Breast epithelium (tissue), 3 donors: ENCODE measurements at regions not wholly inside any gene's neighbourhood (a gene's known extent, or its start where the extent isn't known, plus 50 kb on each side); places are given as distances from the start of the nearest gene placed in this dataset.

Source experiments
- POLR2A ChIP-seq: fragments of 450-650 bp; IDR thresholded peaks from one replicate; pipeline ENCODE4 v1.6.1; 2016; ENCODE audit warnings: antibody characterized with exemption, mild to moderate bottlenecking, moderate library complexity
- POLR2AphosphoS5 ChIP-seq, 3 donors: sonication (generic); formaldehyde crosslinking; IDR thresholded peaks; one replicate each; pipeline ENCODE4 v1.6.1; 2017; ENCODE audit warnings: antibody characterized with exemption in 3 of 3
- TF ChIP-seq, protein P1 (sequence below), 3 donors: fragments of 450-650 bp; IDR thresholded peaks; one replicate each; pipeline ENCODE4 v1.5.1; 2016 to 2017; ENCODE audit warnings: antibody characterized with exemption in 3 of 3, mild to moderate bottlenecking in 3 of 3, moderate library complexity in 3 of 3

GRCh38 chr5:56340196-56340980 lies 107.3 kb upstream of the ANKRD55 start:
- no peak for TF ChIP-seq POLR2AphosphoS5 (IDR thresholded peaks at IDR 0.05)
- TF ChIP-seq, protein P1, sequence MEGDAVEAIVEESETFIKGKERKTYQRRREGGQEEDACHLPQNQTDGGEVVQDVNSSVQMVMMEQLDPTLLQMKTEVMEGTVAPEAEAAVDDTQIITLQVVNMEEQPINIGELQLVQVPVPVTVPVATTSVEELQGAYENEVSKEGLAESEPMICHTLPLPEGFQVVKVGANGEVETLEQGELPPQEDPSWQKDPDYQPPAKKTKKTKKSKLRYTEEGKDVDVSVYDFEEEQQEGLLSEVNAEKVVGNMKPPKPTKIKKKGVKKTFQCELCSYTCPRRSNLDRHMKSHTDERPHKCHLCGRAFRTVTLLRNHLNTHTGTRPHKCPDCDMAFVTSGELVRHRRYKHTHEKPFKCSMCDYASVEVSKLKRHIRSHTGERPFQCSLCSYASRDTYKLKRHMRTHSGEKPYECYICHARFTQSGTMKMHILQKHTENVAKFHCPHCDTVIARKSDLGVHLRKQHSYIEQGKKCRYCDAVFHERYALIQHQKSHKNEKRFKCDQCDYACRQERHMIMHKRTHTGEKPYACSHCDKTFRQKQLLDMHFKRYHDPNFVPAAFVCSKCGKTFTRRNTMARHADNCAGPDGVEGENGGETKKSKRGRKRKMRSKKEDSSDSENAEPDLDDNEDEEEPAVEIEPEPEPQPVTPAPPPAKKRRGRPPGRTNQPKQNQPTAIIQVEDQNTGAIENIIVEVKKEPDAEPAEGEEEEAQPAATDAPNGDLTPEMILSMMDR (IDR thresholded peaks at IDR 0.05) = no peak
- TF ChIP-seq POLR2A = no peak
